OCI-LY1 (cell line): ENCODE measurements at regions not wholly inside any gene's neighbourhood (a gene's known extent, or its start where the extent isn't known, plus 50 kb on each side); places are given as distances from the start of the nearest gene placed in this dataset.

Experiments used
- H2AFZ ChIP-seq: fragments of 200-600 bp; sonication (generic), shearing (Covaris generic); 2 replicates; pipeline ENCODE4 v1.6.0; 2014; ENCODE audit warnings: antibody characterized with exemption, mild to moderate bottlenecking, low read length
- H3F3A ChIP-seq: fragments of 200-600 bp; sonication (generic), shearing (Covaris generic); 2 replicates; pipeline ENCODE4 v1.6.0; 2014; ENCODE audit warnings: mild to moderate bottlenecking, antibody characterized with exemption, low read length, moderate library complexity; ENCODE audit not compliant: insufficient read depth
- H3K27ac ChIP-seq: fragments of 200-600 bp; sonication (generic); 2 replicates; pipeline ENCODE4 v1.5.1; 2014; ENCODE audit warnings: low read length, mixed run types, mild to moderate bottlenecking, low read depth; ENCODE audit not compliant: poor library complexity, severe bottlenecking
- H3K27me3 ChIP-seq: fragments of 200-600 bp; sonication (generic); 2 replicates; pipeline ENCODE4 v1.6.0; 2014; ENCODE audit warnings: antibody characterized with exemption, mild to moderate bottlenecking, low read length, moderate library complexity; ENCODE audit not compliant: insufficient read depth
- H3K36me3 ChIP-seq: fragments of 200-600 bp; sonication (generic); 2 replicates; pipeline ENCODE4 v1.6.1; 2014; ENCODE audit warnings: mild to moderate bottlenecking, antibody characterized with exemption, low read length, moderate library complexity, mixed read lengths; ENCODE audit not compliant: insufficient read depth
- H3K4me1 ChIP-seq: fragments of 200-600 bp; sonication (generic); 2 replicates; pipeline ENCODE4 v1.5.1; 2014; ENCODE audit warnings: mild to moderate bottlenecking, low read length, moderate library complexity; ENCODE audit not compliant: insufficient read depth, severe bottlenecking
- H3K4me2 ChIP-seq: fragments of 200-600 bp; sonication (generic), shearing (Covaris generic); 2 replicates; pipeline ENCODE4 v1.6.1; 2014; ENCODE audit warnings: low read length
- H3K4me3 ChIP-seq: fragments of 200-600 bp; sonication (generic); 2 replicates; pipeline ENCODE4 v1.5.1; 2014; ENCODE audit warnings: low read length, low read depth, mild to moderate bottlenecking, mixed read lengths; ENCODE audit not compliant: poor library complexity, severe bottlenecking
- H3K79me2 ChIP-seq: fragments of 200-600 bp; shearing (Covaris generic); 2 replicates; pipeline ENCODE4 v1.6.1; 2016; ENCODE audit warnings: mixed run types, low read length, mixed read lengths; ENCODE audit not compliant: insufficient read depth
- H3K9ac ChIP-seq: fragments of 200-600 bp; sonication (generic), shearing (Covaris generic); 2 replicates; pipeline ENCODE4 v1.6.1; 2014; ENCODE audit warnings: mild to moderate bottlenecking, low read length, mixed read lengths
- H3K9me2 ChIP-seq: fragments of 200-600 bp; sonication (generic), shearing (Covaris generic); 2 replicates; pipeline ENCODE4 v1.6.1; 2014; ENCODE audit warnings: low read depth, mild to moderate bottlenecking, low read length, mixed read lengths
- H3K9me3 ChIP-seq: fragments of 200-600 bp; shearing (Covaris generic); 2 replicates; pipeline ENCODE4 v1.6.1; 2014; ENCODE audit warnings: low read length, mixed read lengths
- H4K20me1 ChIP-seq: fragments of 200-600 bp; sonication (generic), shearing (Covaris generic); 2 replicates; pipeline ENCODE4 v1.6.0; 2016; ENCODE audit warnings: mild to moderate bottlenecking, low read length; ENCODE audit not compliant: insufficient read depth
- CTCF ChIP-seq: fragments of 200-600 bp; sonication (generic), shearing (Covaris generic); IDR thresholded peaks from 2 replicates; pipeline ENCODE4 v1.5.1; 2017; ENCODE audit warnings: mild to moderate bottlenecking, antibody characterized with exemption, low read length, moderate library complexity, mixed read lengths
- EZH2 ChIP-seq: fragments of 200-600 bp; sonication (generic), shearing (Covaris generic); IDR thresholded peaks from 2 replicates; pipeline ENCODE4 v1.8.0; 2017; ENCODE audit warnings: borderline replicate concordance, mixed run types, mild to moderate bottlenecking, antibody characterized with exemption, low read length, moderate library complexity, mixed read lengths

- H3K4me3 ChIP-seq, result no peak overlapping the region
Measured at GRCh38 chr5:81817980-81818379, 67.1 kb upstream of the SSBP2 start.

GRCh38 chr5:81817086-81817485 is 66.2 kb upstream of the SSBP2 start:
- H4K20me1 ChIP-seq, result no peaks in the 10 kb centered on the region
- no peaks in the 10 kb centered on the region for H3K9me3 ChIP-seq
- H3K9ac ChIP-seq, result no peak overlapping the region
- no peak overlapping the region for H2AFZ ChIP-seq
- TF ChIP-seq EZH2, result no peak
- TF ChIP-seq CTCF, result no peak
- H3F3A ChIP-seq, result no peaks in the 10 kb centered on the region; the same call in 1 of the 2 replicates
- no peaks in the 10 kb centered on the region for H3K36me3 ChIP-seq
- no peaks in the 10 kb centered on the region for H3K79me2 ChIP-seq
- H3K9me2 ChIP-seq, result no peaks in the 10 kb centered on the region
- H3K27me3 ChIP-seq, result no peaks in the 10 kb centered on the region
- H3K4me1 ChIP-seq, result no peaks in the 10 kb centered on the region
- no peak overlapping the region for H3K27ac ChIP-seq
- H3K4me2 ChIP-seq, result no peak overlapping the region
- H3K4me3 ChIP-seq, result no peak overlapping the region

More at GRCh38 chr5:81817980-81818379, 67.1 kb upstream of the SSBP2 start:
- Histone ChIP-seq H3K27ac (no peak overlapping the region), H3K36me3 (no peaks in the 10 kb centered on the region), H3K9me3 (no peaks in the 10 kb centered on the region), H3K4me1 (no peaks in the 10 kb centered on the region), H3K9ac (no peak overlapping the region), H3K27me3 (no peaks in the 10 kb centered on the region), H3F3A (no peaks in the 10 kb centered on the region; the same call in 1 of the 2 replicates), H3K9me2 (no peaks in the 10 kb centered on the region), H3K4me2 (no peak overlapping the region), H2AFZ (no peak overlapping the region), H3K79me2 (no peaks in the 10 kb centered on the region), H4K20me1 (no peaks in the 10 kb centered on the region)
- TF ChIP-seq CTCF (no peak), EZH2 (no peak)

GRCh38 chr5:81815321-81815720 is 64.4 kb upstream of the SSBP2 start:
- Histone ChIP-seq H3K36me3 (no peaks in the 10 kb centered on the region), H3K27ac (no peak overlapping the region), H3K9me3 (no peaks in the 10 kb centered on the region)

More at GRCh38 chr5:81815321-81815720, 64.4 kb upstream of the SSBP2 start:
- TF ChIP-seq EZH2 (no peak), CTCF (no peak)
- no peak overlapping the region for H3K4me2 ChIP-seq
- H3K9ac ChIP-seq, result no peak overlapping the region
- no peaks in the 10 kb centered on the region; the same call in 1 of the 2 replicates for H3F3A ChIP-seq
- no peaks in the 10 kb centered on the region for H3K79me2 ChIP-seq
- no peak overlapping the region for H3K4me3 ChIP-seq
- H3K9me2 ChIP-seq, result no peaks in the 10 kb centered on the region
- H4K20me1 ChIP-seq, result no peaks in the 10 kb centered on the region
- H3K4me1 ChIP-seq, result no peaks in the 10 kb centered on the region
- H2AFZ ChIP-seq, result no peak overlapping the region
- H3K27me3 ChIP-seq, result no peaks in the 10 kb centered on the region
